HTR-8/SVneo (cell line): ENCODE measurements at regions not wholly inside any gene's neighbourhood (a gene's known extent, or its start where the extent isn't known, plus 50 kb on each side); places are given as distances from the start of the nearest gene placed in this dataset.

Experiments
- DNase-seq: peaks from one replicate; pipeline ENCODE4 v3.0.0; 2011; ENCODE audit warnings: low spot score, mixed read lengths; ENCODE audit not compliant: insufficient read length
- FAIRE-seq: peaks from 2 replicates; lab custom pipeline; 2011; peaks lifted over from hg19 to GRCh38; lab: Jason Lieb, UNC

GRCh38 chr15:38202361-38202760 lies 50.3 kb upstream of the SPRED1 start:
- DNase-seq (no peak), FAIRE-seq (no peak)
